ENCODE measurements at regions not wholly inside any gene's neighbourhood (a gene's known extent, or its start where the extent isn't known, plus 50 kb on each side); places are given as distances from the start of the nearest gene placed in this dataset.

DNA sequence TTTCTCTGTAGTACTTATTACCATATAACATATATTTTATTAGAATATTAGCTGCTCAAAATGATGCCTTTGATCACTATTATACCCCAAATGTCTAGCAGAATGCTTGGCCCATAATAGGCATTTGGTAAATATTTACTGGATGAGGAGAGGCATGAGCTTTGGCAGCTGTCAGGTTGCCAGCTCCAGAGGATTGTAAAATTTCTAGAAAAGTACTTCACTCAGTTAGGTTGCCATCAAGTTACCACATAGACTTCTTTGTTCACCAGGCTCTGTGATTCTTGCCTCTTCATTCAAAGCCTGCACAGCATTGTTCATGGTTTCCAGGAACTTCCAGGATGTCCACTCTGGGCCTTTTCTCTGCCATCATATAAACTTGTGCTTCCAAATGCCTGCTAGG is 582.8 kb downstream of the PDCD6IP start:
- TF ChIP-seq, protein P1, sequence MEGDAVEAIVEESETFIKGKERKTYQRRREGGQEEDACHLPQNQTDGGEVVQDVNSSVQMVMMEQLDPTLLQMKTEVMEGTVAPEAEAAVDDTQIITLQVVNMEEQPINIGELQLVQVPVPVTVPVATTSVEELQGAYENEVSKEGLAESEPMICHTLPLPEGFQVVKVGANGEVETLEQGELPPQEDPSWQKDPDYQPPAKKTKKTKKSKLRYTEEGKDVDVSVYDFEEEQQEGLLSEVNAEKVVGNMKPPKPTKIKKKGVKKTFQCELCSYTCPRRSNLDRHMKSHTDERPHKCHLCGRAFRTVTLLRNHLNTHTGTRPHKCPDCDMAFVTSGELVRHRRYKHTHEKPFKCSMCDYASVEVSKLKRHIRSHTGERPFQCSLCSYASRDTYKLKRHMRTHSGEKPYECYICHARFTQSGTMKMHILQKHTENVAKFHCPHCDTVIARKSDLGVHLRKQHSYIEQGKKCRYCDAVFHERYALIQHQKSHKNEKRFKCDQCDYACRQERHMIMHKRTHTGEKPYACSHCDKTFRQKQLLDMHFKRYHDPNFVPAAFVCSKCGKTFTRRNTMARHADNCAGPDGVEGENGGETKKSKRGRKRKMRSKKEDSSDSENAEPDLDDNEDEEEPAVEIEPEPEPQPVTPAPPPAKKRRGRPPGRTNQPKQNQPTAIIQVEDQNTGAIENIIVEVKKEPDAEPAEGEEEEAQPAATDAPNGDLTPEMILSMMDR (optimal IDR thresholded peaks at IDR 0.05 in 1 of 3, IDR thresholded peaks at IDR 0.05 in 1 of 3, conservative IDR thresholded peaks at IDR 0.05 in 1 of 3; ENCODE audit: extremely low read depth in 1 of 3, insufficient read depth in 2 of 3, low read length in 3 of 3): no peak
- TF ChIP-seq EZH2 (IDR thresholded peaks at IDR 0.05; ENCODE audit: low read length): no peak

All from keratinocyte (primary cell).